Activated CD8-positive, alpha-beta memory T cell treated with anti-CD3 and anti-CD28 coated beads, Interleukin-2, amount 50 U/mL, for 48 hours (primary cell): ENCODE measurements at regions not wholly inside any gene's neighbourhood (a gene's known extent, or its start where the extent isn't known, plus 50 kb on each side); places are given as distances from the start of the nearest gene placed in this dataset.
A peak's percentile ranks its signal among the peaks of the same experiment; 100 is the strongest.

ENCODE experiments used
- DNase-seq: peaks from one replicate; pipeline ENCODE4 v3.0.0-alpha.2; 2020

- no peak for DNase-seq
Observed at GRCh38 chr5:73306078-73306719, 133.2 kb downstream of the TMEM174 start.

GRCh38 chr5:73305386-73305785 is 132.4 kb downstream of the TMEM174 start:
- no peak for DNase-seq

DNA sequence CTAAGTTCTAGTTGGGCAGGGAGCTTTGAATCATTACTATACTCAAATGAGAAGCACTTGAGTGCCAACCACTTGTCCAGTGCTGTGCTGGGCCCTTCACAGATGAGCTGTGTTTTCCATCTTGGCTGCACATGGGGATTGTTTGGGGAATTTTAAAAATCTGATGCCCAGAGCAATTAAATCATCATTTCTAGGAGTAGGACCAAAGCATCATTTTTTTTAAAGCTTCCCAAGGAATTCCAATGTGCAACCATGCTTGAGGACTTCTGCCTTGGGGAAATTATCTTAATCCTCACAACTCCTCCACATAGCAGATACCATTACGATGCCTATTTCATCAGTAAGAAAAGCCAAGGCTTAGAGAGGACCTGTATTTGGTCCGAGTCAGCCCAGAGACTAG is 131.4 kb downstream of the TMEM174 start:
- no peak for DNase-seq

DNA sequence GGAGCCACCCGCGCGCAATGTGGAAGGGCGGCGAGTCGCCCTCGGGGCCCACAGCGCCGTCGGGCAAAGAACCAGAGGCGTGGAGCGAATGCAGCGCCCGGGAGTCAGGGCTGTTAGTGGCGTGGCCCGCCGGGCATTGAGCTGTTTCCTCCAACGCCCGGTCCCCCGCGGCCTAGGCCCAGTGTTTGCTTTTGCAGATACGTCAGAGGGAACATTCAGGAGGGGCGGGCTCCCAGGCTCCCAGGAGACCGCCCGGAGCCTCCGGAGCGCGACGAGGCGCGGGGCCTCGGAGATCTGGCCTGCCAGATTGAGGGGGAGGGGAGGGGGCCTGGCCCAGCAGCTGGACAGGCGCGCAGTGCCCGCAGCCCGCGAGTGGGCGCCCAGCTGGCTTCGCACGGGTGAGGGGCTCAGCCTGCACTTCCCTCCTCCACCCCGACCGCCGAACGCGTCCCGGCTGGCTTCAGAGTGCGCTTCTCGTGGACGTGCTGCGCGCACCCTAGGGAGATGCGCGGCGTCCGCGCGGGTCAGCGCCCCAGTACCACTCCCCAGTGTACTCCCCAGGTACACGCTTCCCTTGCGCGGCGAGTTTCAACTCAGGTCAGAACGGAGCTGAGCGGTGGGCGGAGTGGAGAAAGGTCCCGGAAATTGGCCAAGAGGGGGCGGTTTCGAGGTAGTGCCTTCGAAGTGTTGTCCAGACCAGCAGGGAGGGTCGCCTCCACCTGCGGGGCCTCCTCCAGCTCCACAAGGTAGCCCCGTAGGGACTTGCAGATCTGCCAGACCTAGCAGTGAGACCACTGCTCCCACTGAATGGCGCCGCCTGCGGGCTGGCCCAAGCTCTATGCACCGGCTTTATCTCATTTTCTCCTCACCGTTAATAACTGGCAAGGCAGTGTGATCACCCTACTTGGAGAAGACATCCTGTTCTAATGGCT is 130.4 kb downstream of the TMEM174 start:
- DNase-seq, result no peak

GRCh38 chr5:73302797-73303147 is 129.8 kb downstream of the TMEM174 start:
- no peak for DNase-seq

DNA sequence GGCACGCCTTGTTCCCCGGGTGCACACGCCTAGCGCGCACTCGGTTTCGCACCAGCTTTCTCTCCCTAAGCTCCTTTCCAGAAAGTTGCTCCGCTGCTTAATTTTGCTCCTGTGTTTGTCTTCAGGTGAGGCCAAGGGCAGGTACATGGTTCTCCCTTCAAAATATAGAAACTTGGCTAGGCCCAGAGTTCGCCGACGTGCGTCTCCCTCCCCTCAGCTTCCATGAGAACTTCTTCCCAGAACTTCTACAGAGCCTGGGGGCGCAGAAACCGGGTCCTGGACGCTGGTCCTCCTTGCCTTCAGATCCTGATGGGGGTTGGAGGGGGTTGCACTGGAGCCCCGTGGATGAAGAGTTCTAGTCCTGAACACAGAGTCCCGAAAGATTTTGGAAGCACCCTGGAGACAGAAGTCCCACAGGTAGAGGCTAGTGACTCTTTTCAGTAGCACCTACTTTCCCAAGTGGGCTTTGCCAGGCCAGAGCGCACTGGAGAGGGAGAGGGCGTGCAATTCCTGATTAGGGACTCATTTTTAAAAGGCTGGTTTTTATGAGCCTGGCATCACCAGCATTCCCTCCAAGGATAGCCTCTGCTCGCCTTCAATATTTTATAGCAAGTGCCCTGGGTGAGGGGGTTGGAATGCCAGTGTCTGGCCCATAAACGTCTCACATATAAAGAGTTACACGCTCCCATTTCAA is 128.4 kb downstream of the TMEM174 start:
- DNase-seq, result no peak

GRCh38 chr5:73300337-73301207 is 127.6 kb downstream of the TMEM174 start:
- no peak for DNase-seq

- DNase-seq, result no peak
Observed at GRCh38 chr5:73299665-73300336, 126.8 kb downstream of the TMEM174 start.

- peak; percentile 61 for DNase-seq
Observed at GRCh38 chr5:73298772-73299630, 126.0 kb downstream of the TMEM174 start.

- DNase-seq, result no peak
Observed at GRCh38 chr5:73298251-73298771, 125.3 kb downstream of the TMEM174 start.

GRCh38 chr5:73297430-73297829 is 124.4 kb downstream of the TMEM174 start:
- no peak for DNase-seq

GRCh38 chr5:73296772-73297171 is 123.8 kb downstream of the TMEM174 start:
- no peak for DNase-seq

DNA sequence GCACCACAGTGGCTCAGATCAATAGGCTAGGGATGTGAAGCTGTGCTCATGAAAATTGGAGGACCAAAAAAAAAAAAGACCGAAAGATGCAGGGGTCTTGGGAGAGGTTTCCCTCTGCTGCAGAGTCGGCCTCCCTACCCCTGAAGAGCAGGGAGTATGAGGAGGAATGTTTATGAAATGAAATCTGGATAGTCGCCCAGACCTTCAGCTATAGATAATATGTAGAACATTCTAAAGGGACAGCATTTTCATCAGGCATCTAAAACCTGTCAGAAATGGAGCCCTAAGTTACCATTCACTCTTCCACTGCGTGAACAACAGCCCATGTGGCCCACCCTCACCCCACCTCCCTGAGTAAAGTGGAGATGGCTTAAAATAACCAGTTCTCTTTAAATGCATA is 122.9 kb downstream of the TMEM174 start:
- no peak for DNase-seq

DNA sequence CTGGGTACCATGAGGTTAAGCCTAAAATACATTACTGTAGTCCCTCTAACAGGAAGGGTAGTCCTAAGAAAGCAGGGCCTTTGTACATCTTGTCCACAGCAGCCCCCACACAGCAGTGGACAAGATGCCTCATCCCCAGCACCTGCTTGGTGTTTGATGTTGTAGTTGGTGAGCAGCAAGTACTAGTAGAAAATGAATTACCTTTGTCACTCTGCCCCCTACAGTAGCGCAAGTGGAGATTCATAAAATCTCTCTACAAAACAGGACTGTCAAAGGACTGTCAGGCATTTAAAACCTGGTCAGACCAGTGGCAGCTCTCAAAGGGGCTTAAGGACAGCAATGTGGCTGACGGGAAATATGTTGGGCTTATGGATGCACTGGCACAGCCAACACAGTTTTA is 122.5 kb downstream of the TMEM174 start:
- DNase-seq, result no peak

DNA sequence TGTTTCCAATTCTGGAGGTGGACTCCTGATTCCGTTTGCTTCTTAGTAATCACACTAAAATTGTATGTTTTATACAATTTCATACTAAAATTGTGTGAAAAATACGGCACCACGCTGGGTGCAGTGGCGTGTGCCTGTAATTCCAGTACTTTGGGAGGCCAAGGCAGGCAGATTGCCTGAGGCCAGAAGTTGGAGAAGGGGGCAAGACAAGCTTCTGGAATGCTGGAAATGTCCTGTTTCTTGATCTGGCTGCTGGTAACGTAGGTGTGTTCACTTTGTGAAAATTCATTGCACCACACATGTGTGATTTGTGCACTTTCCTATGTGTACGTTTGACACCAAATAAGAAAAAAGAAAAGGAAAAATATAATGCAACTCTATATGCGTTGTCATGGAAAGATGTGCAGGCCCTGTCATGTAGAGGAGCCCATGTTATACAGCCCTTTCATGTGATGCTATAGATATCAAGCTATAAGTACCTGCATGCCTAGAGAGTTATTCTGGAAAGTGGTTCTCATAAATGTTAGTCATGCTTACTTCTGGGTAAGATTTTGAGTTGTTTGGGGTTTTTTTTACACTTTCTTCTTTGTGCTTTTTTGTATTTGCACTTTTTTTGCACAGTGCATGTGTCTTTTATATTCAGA is 119.9 kb downstream of the TMEM174 start:
- DNase-seq, result no peak

DNA sequence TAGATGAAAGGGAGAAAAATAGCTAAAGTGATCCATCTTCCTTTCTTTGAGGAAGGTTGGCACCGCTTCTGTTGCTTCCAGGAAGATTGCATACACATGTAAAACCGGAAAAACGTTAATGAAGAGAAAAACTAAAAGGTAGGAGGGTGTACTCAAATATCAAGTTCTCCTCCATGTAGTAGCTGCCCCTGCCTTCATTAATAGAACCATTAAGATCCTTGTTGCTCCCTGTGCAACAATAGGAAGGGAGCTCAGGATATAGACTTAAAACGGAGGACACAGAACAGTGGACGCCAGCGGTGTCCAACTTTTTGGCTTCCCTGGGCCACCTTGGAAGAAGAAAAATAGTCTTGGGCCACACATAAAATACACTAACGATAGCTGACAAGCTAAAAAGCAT is 118.9 kb downstream of the TMEM174 start:
- no peak for DNase-seq

DNA sequence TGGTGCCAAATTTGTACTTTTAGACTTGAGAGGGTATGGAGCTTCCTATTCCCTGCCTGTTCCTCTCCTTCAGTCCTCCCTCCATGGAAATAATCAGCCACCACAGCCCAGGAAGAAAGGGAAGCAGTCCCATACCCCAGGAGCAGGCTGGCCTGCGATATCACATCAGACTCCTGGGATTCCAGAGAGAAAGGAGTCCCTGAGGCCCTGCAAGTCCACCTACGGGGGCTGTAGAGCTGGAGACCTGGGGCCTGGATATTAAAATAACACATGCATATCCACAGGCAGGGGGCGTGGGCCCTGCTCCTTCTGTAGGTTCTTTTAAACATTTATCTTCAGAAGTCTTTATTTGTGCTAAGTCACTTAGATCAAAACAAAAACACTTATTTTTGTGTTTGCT is 117.2 kb downstream of the TMEM174 start:
- no peak for DNase-seq

DNA sequence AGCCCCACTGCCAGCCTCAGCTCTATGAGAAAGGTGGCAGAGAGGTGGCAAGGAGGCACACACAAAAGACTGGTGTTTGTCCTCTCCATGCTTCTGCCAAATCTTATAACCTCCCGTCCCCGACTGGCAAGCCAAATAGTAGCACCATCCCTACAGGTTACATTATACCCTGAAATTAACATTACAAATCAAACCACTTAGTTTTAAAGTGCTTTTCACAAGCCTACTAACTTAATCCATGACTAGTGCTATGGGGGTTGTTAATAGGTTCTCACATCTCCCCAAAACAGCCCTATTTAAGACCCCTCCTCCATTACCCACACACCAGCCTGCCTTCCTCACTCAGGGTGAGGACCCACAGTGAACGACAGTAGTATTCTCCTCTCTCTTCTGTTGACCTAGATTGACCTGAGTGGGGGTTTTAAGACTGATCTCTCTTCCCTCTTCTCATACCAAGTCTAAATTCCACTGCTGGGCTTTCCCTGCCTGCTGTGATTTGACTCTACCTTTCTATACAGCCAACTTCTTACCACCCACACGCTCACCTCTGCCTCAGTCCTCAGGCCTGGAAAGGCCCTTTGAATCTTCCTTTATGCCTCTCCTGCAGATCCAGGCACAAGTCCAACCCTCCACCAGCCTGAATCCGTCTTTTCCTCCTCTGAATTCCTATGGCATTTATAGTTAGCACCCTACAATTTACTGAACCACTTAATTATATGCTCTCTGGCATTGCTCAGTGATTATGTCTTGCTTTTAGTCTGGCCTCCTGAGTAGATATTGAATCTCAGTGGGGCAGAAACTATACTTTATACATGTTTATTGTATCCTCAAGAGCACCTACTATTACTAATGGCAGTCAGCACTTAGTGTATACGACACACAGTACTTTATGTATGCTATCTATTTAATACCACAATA is 116.1 kb downstream of the TMEM174 start:
- DNase-seq, result no peak

GRCh38 chr5:73286896-73287295 is 113.9 kb downstream of the TMEM174 start:
- DNase-seq, result no peak
